Ovary (tissue), 7 donors: ENCODE measurements at regions not wholly inside any gene's neighbourhood (a gene's known extent, or its start where the extent isn't known, plus 50 kb on each side); places are given as distances from the start of the nearest gene placed in this dataset.
"Not testable (repeated sequence)": the region's sequence is repeated elsewhere in the genome, so short reads cannot be mapped to it uniquely, and the experiment has no call there.

Source experiments
- DNase-seq, 5 donors: peaks; one replicate each; pipeline ENCODE4 v3.0.0-alpha.2; 2019 to 2020
- H3K27ac ChIP-seq, 2 donors: fragments of 200-600 bp; one replicate each; pipeline versions ENCODE4 v1.5.1 to v1.8.0; 2019 to 2022
- H3K27me3 ChIP-seq: fragments of 200-600 bp; one replicate; pipeline ENCODE4 v1.8.0; 2022
- H3K36me3 ChIP-seq: fragments of 200-600 bp; sonication (generic); one replicate; pipeline ENCODE4 v1.5.1; 2019
- H3K4me1 ChIP-seq: one replicate; pipeline ENCODE4 v1.8.1; 2013; ENCODE audit warnings: mild to moderate bottlenecking, moderate library complexity; ENCODE audit not compliant: insufficient read depth
- H3K4me3 ChIP-seq: fragments of 200-600 bp; sonication (generic); one replicate; pipeline ENCODE4 v1.5.1; 2017
- H3K9me3 ChIP-seq, 2 donors: fragments of 200-600 bp in 1 of 2; sonication (generic) in 1 of 2; one replicate each; pipeline versions ENCODE4 v1.5.1 to v1.8.1; 2013 to 2019; ENCODE audit warnings: mild to moderate bottlenecking in 1 of 2, moderate library complexity in 1 of 2
- EP300 ChIP-seq: sonication (generic); formaldehyde crosslinking; IDR thresholded peaks from one replicate; pipeline ENCODE4 v1.6.1; 2017; ENCODE audit warnings: antibody characterized with exemption
- POLR2A ChIP-seq: fragments of 450-650 bp; IDR thresholded peaks from one replicate; pipeline ENCODE4 v1.6.1; 2017; ENCODE audit warnings: antibody characterized with exemption, mild to moderate bottlenecking, moderate library complexity
- WGBS, 3 donors: extraction: QIAGEN DNeasy Blood & Tissue Kit in 1 of 3; methylation state at CpG; one replicate each; pipeline versions ENCODE4 v1.1.5 to v1.1.7; 2013 to 2017; 5-methylcytosine and 5-hydroxymethylcytosine counted together
- intact Hi-C, 4 donors: fragments of 100-400 bp; cut with DNase I; formaldehyde crosslinking; loops; one replicate each; pipeline versions ENCODE4 v1.11.0 to v1.15.1; 2022 to 2023
- TF ChIP-seq, protein P1 (sequence below), 3 donors: fragments of 450-650 bp in 2 of 3; fragments of 200-600 bp in 1 of 3; IDR thresholded peaks; one replicate each; pipeline versions ENCODE4 v1.5.1 to v1.8.0; 2016 to 2022; ENCODE audit warnings: antibody characterized with exemption in 3 of 3, mild to moderate bottlenecking in 1 of 3
- donor health status: DM: no; HTN: no; CAD: no; lungs with moderate emphysema.
- donor health status: DM: no; HTN: no; CAD: no.
- donor health status: Bipolar disorder and iron deficiency.
- donor health status: DM: no; HTN: no; CAD: no.
- donor health status: DM: yes; HTN: yes; CAD: no.

- DNase-seq: no peak
- Histone ChIP-seq H3K4me3 (no peak overlapping the region), H3K4me1 (no peaks in the 10 kb centered on the region), H3K27ac (no peak overlapping the region), H3K9me3 (no peaks in the 10 kb centered on the region), H3K36me3 (no peaks in the 10 kb centered on the region), H3K27me3 (no peaks in the 10 kb centered on the region)
- WGBS, 3 donors: 64 to 77% (median 68%) methylated on average over 5 of the region's 5 CpGs
- intact Hi-C loops: no loop called here
- TF ChIP-seq, protein P1, sequence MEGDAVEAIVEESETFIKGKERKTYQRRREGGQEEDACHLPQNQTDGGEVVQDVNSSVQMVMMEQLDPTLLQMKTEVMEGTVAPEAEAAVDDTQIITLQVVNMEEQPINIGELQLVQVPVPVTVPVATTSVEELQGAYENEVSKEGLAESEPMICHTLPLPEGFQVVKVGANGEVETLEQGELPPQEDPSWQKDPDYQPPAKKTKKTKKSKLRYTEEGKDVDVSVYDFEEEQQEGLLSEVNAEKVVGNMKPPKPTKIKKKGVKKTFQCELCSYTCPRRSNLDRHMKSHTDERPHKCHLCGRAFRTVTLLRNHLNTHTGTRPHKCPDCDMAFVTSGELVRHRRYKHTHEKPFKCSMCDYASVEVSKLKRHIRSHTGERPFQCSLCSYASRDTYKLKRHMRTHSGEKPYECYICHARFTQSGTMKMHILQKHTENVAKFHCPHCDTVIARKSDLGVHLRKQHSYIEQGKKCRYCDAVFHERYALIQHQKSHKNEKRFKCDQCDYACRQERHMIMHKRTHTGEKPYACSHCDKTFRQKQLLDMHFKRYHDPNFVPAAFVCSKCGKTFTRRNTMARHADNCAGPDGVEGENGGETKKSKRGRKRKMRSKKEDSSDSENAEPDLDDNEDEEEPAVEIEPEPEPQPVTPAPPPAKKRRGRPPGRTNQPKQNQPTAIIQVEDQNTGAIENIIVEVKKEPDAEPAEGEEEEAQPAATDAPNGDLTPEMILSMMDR (IDR thresholded peaks at IDR 0.05): no peak
- no peak for TF ChIP-seq EP300
- no peak for TF ChIP-seq POLR2A
Observed at GRCh38 chr1:166601650-166602278, 237.5 kb upstream of the POGK start.

- intact Hi-C loops, H3K27ac ChIP-seq, H3K36me3 ChIP-seq, H3K4me3 ChIP-seq, DNase-seq, H3K4me1 ChIP-seq, H3K9me3 ChIP-seq, H3K27me3 ChIP-seq: not testable (repeated sequence)
- 69 to 76% (median 75%) methylated on average over 3 of the region's 3 CpGs for WGBS, 3 donors
Observed at GRCh38 chr1:166602801-166603200, 236.5 kb upstream of the POGK start.

DNA sequence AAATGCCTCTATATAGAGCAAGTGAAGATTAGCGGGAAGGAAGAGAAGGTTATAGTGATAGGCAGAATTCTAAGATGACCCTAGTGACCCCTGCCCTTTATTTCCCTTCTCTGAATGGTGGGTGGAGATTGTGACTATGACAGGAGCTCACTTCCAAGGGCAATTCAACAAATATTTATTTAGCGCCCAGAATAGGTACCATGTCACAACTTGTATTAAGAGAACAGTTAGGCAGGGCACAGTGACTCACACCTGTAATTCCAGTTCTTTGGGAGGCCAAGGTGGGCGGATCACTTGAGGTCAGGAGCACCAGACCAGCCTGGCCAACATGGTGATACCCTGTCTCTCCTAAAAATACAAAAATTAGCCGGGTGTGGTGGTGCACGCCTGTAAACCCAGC lies 236.0 kb upstream of the POGK start:
- Histone ChIP-seq H3K27ac (no peak overlapping the region), H3K4me1 (no peaks in the 10 kb centered on the region), H3K4me3 (no peak overlapping the region), H3K27me3 (no peaks in the 10 kb centered on the region), H3K36me3 (no peaks in the 10 kb centered on the region), H3K9me3 (no peaks in the 10 kb centered on the region)
- TF ChIP-seq, protein P1 (IDR thresholded peaks at IDR 0.05): no peak
- TF ChIP-seq EP300: no peak
- TF ChIP-seq POLR2A: no peak
- intact Hi-C loops: no loop called here
- WGBS, 3 donors: 75 to 86% (median 81%) methylated on average over 5 of the region's 5 CpGs
- DNase-seq: no peak

GRCh38 chr1:166605137-166605536 lies 234.1 kb upstream of the POGK start:
- H3K4me1 ChIP-seq: no peaks in the 10 kb centered on the region
- DNase-seq: no peak
- H3K4me3 ChIP-seq: no peak overlapping the region
- TF ChIP-seq, protein P1 (IDR thresholded peaks at IDR 0.05): no peak
- intact Hi-C loops: no loop called here
- WGBS, 3 donors: 73 to 83% (median 78%) methylated on average over 7 of the region's 7 CpGs
- H3K27ac ChIP-seq: no peak overlapping the region
- no peaks in the 10 kb centered on the region for H3K9me3 ChIP-seq
- H3K36me3 ChIP-seq: no peaks in the 10 kb centered on the region
- H3K27me3 ChIP-seq: no peaks in the 10 kb centered on the region

- no peak overlapping the region for H3K27ac ChIP-seq
- intact Hi-C loops: no loop called here
- TF ChIP-seq, protein P1 (IDR thresholded peaks at IDR 0.05): no peak
- TF ChIP-seq EP300 (no peak), POLR2A (no peak)
- H3K9me3 ChIP-seq: no peaks in the 10 kb centered on the region
- no peaks in the 10 kb centered on the region for H3K36me3 ChIP-seq
- no peaks in the 10 kb centered on the region for H3K4me1 ChIP-seq
- WGBS, 3 donors: 10 to 15% (median 13%) methylated on average over 1 of the region's 1 CpG
- no peak for DNase-seq
- H3K4me3 ChIP-seq: no peak overlapping the region
- no peaks in the 10 kb centered on the region for H3K27me3 ChIP-seq
Observed at GRCh38 chr1:166612886-166613285, 226.4 kb upstream of the POGK start.
